Progenitor cell of endocrine pancreas (in vitro differentiated cells): ENCODE measurements at regions not wholly inside any gene's neighbourhood (a gene's known extent, or its start where the extent isn't known, plus 50 kb on each side); places are given as distances from the start of the nearest gene placed in this dataset.

Experiments
- DNase-seq: peaks from one replicate; pipeline ENCODE4 v3.0.0; 2021; ENCODE audit warnings: low spot score; ENCODE audit not compliant: unreplicated experiment
- H3K27ac Mint-ChIP-seq: 2 replicates; pipeline ENCODE4 v1.8.0; 2021; ENCODE audit warnings: mild to moderate bottlenecking, moderate library complexity, mixed read lengths
- H3K27me3 Mint-ChIP-seq: 2 replicates; pipeline ENCODE4 v1.8.0; 2021; ENCODE audit warnings: mixed read lengths
- H3K36me3 Mint-ChIP-seq: 2 replicates; pipeline ENCODE4 v1.8.0; 2022; ENCODE audit warnings: mixed read lengths; ENCODE audit not compliant: insufficient read depth
- H3K4me1 Mint-ChIP-seq: 2 replicates; pipeline ENCODE4 v1.8.0; 2021; ENCODE audit warnings: low read depth, mixed read lengths
- H3K4me3 Mint-ChIP-seq: 2 replicates; pipeline ENCODE4 v1.8.0; 2021; ENCODE audit warnings: low read depth, mild to moderate bottlenecking, moderate library complexity, mixed read lengths
- H3K9me3 Mint-ChIP-seq: 2 replicates; pipeline ENCODE4 v1.8.0; 2021; ENCODE audit warnings: low read depth, mixed read lengths
- TF ChIP-seq, protein P1 (sequence below): fragments of 200-600 bp; sonication (generic); IDR thresholded peaks from one replicate; pipeline ENCODE4 v1.5.0; 2021; ENCODE audit warnings: antibody characterized with exemption, mild to moderate bottlenecking; ENCODE audit not compliant: unreplicated experiment

GRCh38 chr14:22382395-22382794 lies 206.6 kb downstream of the DAD1 start:
- no peak for DNase-seq
- TF ChIP-seq, protein P1, sequence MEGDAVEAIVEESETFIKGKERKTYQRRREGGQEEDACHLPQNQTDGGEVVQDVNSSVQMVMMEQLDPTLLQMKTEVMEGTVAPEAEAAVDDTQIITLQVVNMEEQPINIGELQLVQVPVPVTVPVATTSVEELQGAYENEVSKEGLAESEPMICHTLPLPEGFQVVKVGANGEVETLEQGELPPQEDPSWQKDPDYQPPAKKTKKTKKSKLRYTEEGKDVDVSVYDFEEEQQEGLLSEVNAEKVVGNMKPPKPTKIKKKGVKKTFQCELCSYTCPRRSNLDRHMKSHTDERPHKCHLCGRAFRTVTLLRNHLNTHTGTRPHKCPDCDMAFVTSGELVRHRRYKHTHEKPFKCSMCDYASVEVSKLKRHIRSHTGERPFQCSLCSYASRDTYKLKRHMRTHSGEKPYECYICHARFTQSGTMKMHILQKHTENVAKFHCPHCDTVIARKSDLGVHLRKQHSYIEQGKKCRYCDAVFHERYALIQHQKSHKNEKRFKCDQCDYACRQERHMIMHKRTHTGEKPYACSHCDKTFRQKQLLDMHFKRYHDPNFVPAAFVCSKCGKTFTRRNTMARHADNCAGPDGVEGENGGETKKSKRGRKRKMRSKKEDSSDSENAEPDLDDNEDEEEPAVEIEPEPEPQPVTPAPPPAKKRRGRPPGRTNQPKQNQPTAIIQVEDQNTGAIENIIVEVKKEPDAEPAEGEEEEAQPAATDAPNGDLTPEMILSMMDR: no peak
- Mint-ChIP-seq H3K27ac (no peak overlapping the region), H3K4me3 (no peak overlapping the region), H3K9me3 (no peaks in the 10 kb centered on the region), H3K27me3 (peaks cover 6% of the 10 kb centered on the region), H3K36me3 (no peaks in the 10 kb centered on the region), H3K4me1 (peaks cover 14% of the 10 kb centered on the region)

- Mint-ChIP-seq H3K27me3 (peaks cover 3% of the 10 kb centered on the region), H3K27ac (no peak overlapping the region), H3K4me1 (peaks cover 14% of the 10 kb centered on the region), H3K36me3 (no peaks in the 10 kb centered on the region), H3K4me3 (no peak overlapping the region), H3K9me3 (no peaks in the 10 kb centered on the region)
- TF ChIP-seq, protein P1: no peak
- DNase-seq: no peak
Measured at GRCh38 chr14:22381766-22382165, 207.3 kb downstream of the DAD1 start.

GRCh38 chr14:22381408-22381760 lies 207.6 kb downstream of the DAD1 start:
- H3K36me3 Mint-ChIP-seq: no peaks in the 10 kb centered on the region
- no peak for DNase-seq
- H3K4me1 Mint-ChIP-seq: peaks cover 14% of the 10 kb centered on the region
- H3K9me3 Mint-ChIP-seq: no peaks in the 10 kb centered on the region
- H3K27ac Mint-ChIP-seq: no peak overlapping the region
- TF ChIP-seq, protein P1: no peak
- peaks cover 3% of the 10 kb centered on the region for H3K27me3 Mint-ChIP-seq
- H3K4me3 Mint-ChIP-seq: no peak overlapping the region

- no peaks in the 10 kb centered on the region for H3K9me3 Mint-ChIP-seq
- no peak for DNase-seq
- H3K27ac Mint-ChIP-seq: no peak overlapping the region
- no peaks in the 10 kb centered on the region for H3K36me3 Mint-ChIP-seq
- TF ChIP-seq, protein P1: no peak
- peaks cover 3% of the 10 kb centered on the region for H3K27me3 Mint-ChIP-seq
- H3K4me1 Mint-ChIP-seq: peaks cover 14% of the 10 kb centered on the region
- no peak overlapping the region for H3K4me3 Mint-ChIP-seq
Measured at GRCh38 chr14:22380571-22381407, 208.2 kb downstream of the DAD1 start.

DNA sequence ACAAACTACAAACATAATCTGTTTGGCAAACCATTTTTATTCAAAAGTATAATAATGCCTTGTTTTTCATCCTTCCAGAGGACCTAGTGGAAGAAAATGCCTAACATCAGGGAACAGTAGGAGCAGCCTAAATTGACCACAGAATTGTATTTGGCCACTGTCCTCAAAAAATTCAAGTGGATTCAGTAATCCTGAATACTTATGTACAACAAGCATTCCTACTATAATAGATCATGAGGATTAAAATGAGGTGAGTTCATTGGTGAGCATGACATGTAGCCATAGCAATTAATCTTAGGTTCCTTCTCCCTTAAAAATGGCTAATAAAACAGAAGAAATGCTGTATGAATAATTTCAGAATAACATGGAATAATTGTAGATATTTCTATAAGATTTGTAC lies 209.3 kb downstream of the DAD1 start:
- Mint-ChIP-seq H3K27ac (no peak overlapping the region), H3K4me3 (no peak overlapping the region), H3K36me3 (no peaks in the 10 kb centered on the region), H3K27me3 (peaks cover 3% of the 10 kb centered on the region), H3K4me1 (peaks cover 9% of the 10 kb centered on the region), H3K9me3 (no peaks in the 10 kb centered on the region)
- TF ChIP-seq, protein P1: no peak
- no peak for DNase-seq
